H9 (cell line): ENCODE measurements at regions not wholly inside any gene's neighbourhood (a gene's known extent, or its start where the extent isn't known, plus 50 kb on each side); places are given as distances from the start of the nearest gene placed in this dataset.

Experiments used
- DNase-seq: peaks from one replicate; pipeline ENCODE4 v3.0.0-alpha.2; 2017
- H2AFZ ChIP-seq: one replicate; pipeline ENCODE4 v1.6.1; 2013; ENCODE audit warnings: mild to moderate bottlenecking, low read length, control low read depth, moderate library complexity
- H2AK5ac ChIP-seq: 2 replicates; pipeline ENCODE4 v1.6.1; 2013; ENCODE audit warnings: low read length, control low read depth, mixed read lengths; ENCODE audit not compliant: insufficient read length
- H2BK120ac ChIP-seq: one replicate; pipeline ENCODE4 v1.6.1; 2013; ENCODE audit warnings: low read depth, mild to moderate bottlenecking, low read length, control low read depth, inconsistent platforms; ENCODE audit not compliant: poor library complexity, severe bottlenecking
- H2BK12ac ChIP-seq: 2 replicates; pipeline ENCODE4 v1.6.1; 2013; ENCODE audit warnings: low read length, control low read depth, mixed read lengths, low read depth; ENCODE audit not compliant: insufficient read length
- H2BK15ac ChIP-seq: 2 replicates; pipeline ENCODE4 v1.6.1; 2013; ENCODE audit warnings: low read depth, low read length, control low read depth
- H2BK20ac ChIP-seq: one replicate; pipeline ENCODE4 v1.6.1; 2013; ENCODE audit warnings: low read depth, mild to moderate bottlenecking, low read length, control low read depth, inconsistent platforms; ENCODE audit not compliant: poor library complexity, severe bottlenecking
- H2BK5ac ChIP-seq: 2 replicates; pipeline ENCODE4 v1.6.1; 2013; ENCODE audit warnings: low read length, control low read depth, mixed read lengths; ENCODE audit not compliant: insufficient read length
- H3K14ac ChIP-seq: 2 replicates; pipeline ENCODE4 v1.6.1; 2013; ENCODE audit warnings: low read length, control low read depth; ENCODE audit not compliant: insufficient read depth
- H3K18ac ChIP-seq: 2 replicates; pipeline ENCODE4 v1.6.1; 2013; ENCODE audit warnings: low read depth, mild to moderate bottlenecking, mixed read lengths, low read length, control low read depth; ENCODE audit not compliant: insufficient read length
- H3K23ac ChIP-seq: 2 replicates; pipeline ENCODE4 v1.6.1; 2013; ENCODE audit warnings: low read length, control low read depth, mixed read lengths, low read depth; ENCODE audit not compliant: insufficient read length
- H3K23me2 ChIP-seq: 2 replicates; pipeline ENCODE4 v1.6.1; 2013; ENCODE audit warnings: low read depth, mild to moderate bottlenecking, mixed read lengths, low read length, control low read depth; ENCODE audit not compliant: insufficient read length, poor library complexity, severe bottlenecking
- H3K27ac ChIP-seq: 2 replicates; pipeline ENCODE4 v1.5.1; 2013; ENCODE audit warnings: low read length, control low read depth, mixed read lengths, low read depth; ENCODE audit not compliant: insufficient read length
- H3K27me3 ChIP-seq: 2 replicates; pipeline ENCODE4 v1.6.1; 2013; ENCODE audit warnings: low read length, control low read depth, inconsistent platforms; ENCODE audit not compliant: insufficient read depth
- H3K4ac ChIP-seq: 2 replicates; pipeline ENCODE4 v1.6.1; 2013; ENCODE audit warnings: low read depth, mild to moderate bottlenecking, control low read depth, inconsistent platforms, low read length, moderate library complexity
- H3K4me1 ChIP-seq: 2 replicates; pipeline ENCODE4 v1.6.1; 2013; ENCODE audit warnings: low read length, control low read depth, inconsistent platforms; ENCODE audit not compliant: insufficient read depth
- H3K4me2 ChIP-seq: 2 replicates; pipeline ENCODE4 v1.6.1; 2013; ENCODE audit warnings: low read length, control low read depth, mixed read lengths; ENCODE audit not compliant: insufficient read length, insufficient read depth
- H3K56ac ChIP-seq: 2 replicates; pipeline ENCODE4 v1.6.1; 2013; ENCODE audit warnings: low read depth, mild to moderate bottlenecking, mixed read lengths, low read length, control low read depth; ENCODE audit not compliant: insufficient read length
- H3K79me1 ChIP-seq: 2 replicates; pipeline ENCODE4 v1.6.1; 2013; ENCODE audit warnings: low read depth, mild to moderate bottlenecking, moderate library complexity, low read length, control low read depth, inconsistent platforms; ENCODE audit not compliant: insufficient read depth, poor library complexity, severe bottlenecking
- H3K79me2 ChIP-seq: 2 replicates; pipeline ENCODE4 v1.6.1; 2013; ENCODE audit warnings: low read length, control low read depth, inconsistent platforms; ENCODE audit not compliant: insufficient read depth
- H3K9ac ChIP-seq: 2 replicates; pipeline ENCODE4 v1.6.1; 2013; ENCODE audit warnings: low read length, control low read depth, mixed read lengths; ENCODE audit not compliant: insufficient read length; ENCODE audit errors: extremely low read depth
- H3K9me3 ChIP-seq: one replicate; pipeline ENCODE4 v1.6.1; 2013; ENCODE audit warnings: low read depth, low read length, inconsistent platforms; ENCODE audit not compliant: control insufficient read depth
- H3T11ph ChIP-seq: one replicate; pipeline ENCODE4 v1.6.1; 2013; ENCODE audit warnings: mild to moderate bottlenecking, low read length, control low read depth, inconsistent platforms
- H4K20me1 ChIP-seq: one replicate; pipeline ENCODE4 v1.6.1; 2013; ENCODE audit not compliant: control insufficient read depth, insufficient read length, insufficient read depth
- H4K5ac ChIP-seq: 2 replicates; pipeline ENCODE4 v1.6.1; 2013; ENCODE audit warnings: low read depth, mild to moderate bottlenecking, mixed read lengths, low read length, control low read depth; ENCODE audit not compliant: insufficient read length
- H4K8ac ChIP-seq: replicated peaks from 2 replicates; pipeline ENCODE4 v1.6.1; 2013; ENCODE audit warnings: low read length, control low read depth, mixed read lengths, low read depth; ENCODE audit not compliant: insufficient read length
- H4K91ac ChIP-seq: 2 replicates; pipeline ENCODE4 v1.6.1; 2013; ENCODE audit warnings: low read depth, mild to moderate bottlenecking, moderate library complexity, mixed read lengths, low read length, control low read depth; ENCODE audit not compliant: insufficient read length
- H3K27ac Mint-ChIP-seq, 3 experiments: 2 replicates in 2 of 3; 3 replicates in 1 of 3; pipeline ENCODE4 v1.8.0; 2020 to 2021; ENCODE audit warnings: mixed read lengths in 3 of 3, mild to moderate bottlenecking in 1 of 3, moderate library complexity in 1 of 3
- H3K27me3 Mint-ChIP-seq: 2 replicates; pipeline ENCODE4 v1.8.0; 2021; ENCODE audit warnings: low read depth, mild to moderate bottlenecking, moderate library complexity, mixed read lengths
- H3K36me3 Mint-ChIP-seq, 3 experiments: 2 replicates in 2 of 3; 3 replicates in 1 of 3; pipeline ENCODE4 v1.8.0; 2020 to 2021; ENCODE audit warnings: low read depth in 3 of 3, mixed read lengths in 3 of 3; ENCODE audit not compliant: insufficient read depth in 1 of 3
- H3K4me1 Mint-ChIP-seq, 2 experiments: 2 replicates each; pipeline ENCODE4 v1.8.0; 2020; ENCODE audit warnings: mixed read lengths in 2 of 2
- H3K4me3 Mint-ChIP-seq, 2 experiments: 2 replicates in 1 of 2; 3 replicates in 1 of 2; pipeline ENCODE4 v1.8.0; 2020 to 2021; ENCODE audit warnings: mild to moderate bottlenecking in 2 of 2, mixed read lengths in 2 of 2, moderate library complexity in 1 of 2
- H3K9me3 Mint-ChIP-seq, 2 experiments: 2 replicates in 1 of 2; 3 replicates in 1 of 2; pipeline ENCODE4 v1.8.0; 2020; ENCODE audit warnings: mild to moderate bottlenecking in 2 of 2, mixed read lengths in 2 of 2, moderate library complexity in 1 of 2
- CTCF ChIP-seq: fragments of 200-600 bp; sonication (generic); conservative IDR thresholded peaks from 3 replicates; pipeline ENCODE4 v1.8.0; 2021; ENCODE audit warnings: antibody characterized with exemption, mild to moderate bottlenecking
- WGBS: extraction: QIAGEN DNeasy Blood & Tissue Kit; methylation state at CpG from one replicate; pipeline ENCODE4 v1.1.7; 2013; ENCODE audit warnings: missing lambda C conversion rate, low lambda C conversion rate, mixed read lengths; ENCODE audit not compliant: insufficient read length; ENCODE audit errors: extremely low coverage; 5-methylcytosine and 5-hydroxymethylcytosine counted together

- no CpG with 5 or more reads among the region's 1 CpG for WGBS
These were observed 161.4 kb upstream of the CCNH start for GRCh38 chr5:87574106-87574505.

More at GRCh38 chr5:87574106-87574505, 161.4 kb upstream of the CCNH start:
- Histone ChIP-seq H3K18ac (no peak overlapping the region), H4K8ac (no peak overlapping the region), H3K27me3 (no peaks in the 10 kb centered on the region), H4K20me1 (no peaks in the 10 kb centered on the region), H4K91ac (no peak overlapping the region), H3K9me3 (no peaks in the 10 kb centered on the region), H3K4me1 (no peaks in the 10 kb centered on the region), H3K79me2 (no peaks in the 10 kb centered on the region), H3K27ac (no peak overlapping the region), H2BK20ac (no peak overlapping the region), H2AFZ (no peak overlapping the region), H2BK5ac (no peak overlapping the region), H3K79me1 (no peaks in the 10 kb centered on the region), H2BK120ac (no peak overlapping the region), H3K14ac (no peak overlapping the region), H3T11ph (no peak overlapping the region), H2BK15ac (no peak overlapping the region), H3K4ac (no peak overlapping the region), H3K4me2 (no peak overlapping the region), H3K23ac (no peak overlapping the region), H2BK12ac (no peak overlapping the region), H3K9ac (no peak overlapping the region), H3K23me2 (no peaks in the 10 kb centered on the region), H3K56ac (no peak overlapping the region), H4K5ac (no peak overlapping the region), H2AK5ac (no peak overlapping the region)
- Mint-ChIP-seq H3K4me1 (peaks cover 12% of the 10 kb centered on the region in 2 experiments), H3K36me3 (no peaks in the 10 kb centered on the region), H3K27me3 (no peaks in the 10 kb centered on the region), H3K4me3 (no peak overlapping the region), H3K27ac (no peak overlapping the region), H3K9me3 (no peaks in the 10 kb centered on the region)
- no peak for DNase-seq
- TF ChIP-seq CTCF: no peak
